HG02588 (cell line): ENCODE measurements at regions not wholly inside any gene's neighbourhood (a gene's known extent, or its start where the extent isn't known, plus 50 kb on each side); places are given as distances from the start of the nearest gene placed in this dataset.
"Not testable (repeated sequence)": the region's sequence is repeated elsewhere in the genome, so short reads cannot be mapped to it uniquely, and the experiment has no call there.

Experiments
- ATAC-seq: cut with Tn5 transposase; IDR thresholded peaks from one replicate; pipeline ENCODE4 v1.9.1; 2021; ENCODE audit warnings: mild to moderate bottlenecking, moderate library complexity; ENCODE audit not compliant: unreplicated experiment

DNA sequence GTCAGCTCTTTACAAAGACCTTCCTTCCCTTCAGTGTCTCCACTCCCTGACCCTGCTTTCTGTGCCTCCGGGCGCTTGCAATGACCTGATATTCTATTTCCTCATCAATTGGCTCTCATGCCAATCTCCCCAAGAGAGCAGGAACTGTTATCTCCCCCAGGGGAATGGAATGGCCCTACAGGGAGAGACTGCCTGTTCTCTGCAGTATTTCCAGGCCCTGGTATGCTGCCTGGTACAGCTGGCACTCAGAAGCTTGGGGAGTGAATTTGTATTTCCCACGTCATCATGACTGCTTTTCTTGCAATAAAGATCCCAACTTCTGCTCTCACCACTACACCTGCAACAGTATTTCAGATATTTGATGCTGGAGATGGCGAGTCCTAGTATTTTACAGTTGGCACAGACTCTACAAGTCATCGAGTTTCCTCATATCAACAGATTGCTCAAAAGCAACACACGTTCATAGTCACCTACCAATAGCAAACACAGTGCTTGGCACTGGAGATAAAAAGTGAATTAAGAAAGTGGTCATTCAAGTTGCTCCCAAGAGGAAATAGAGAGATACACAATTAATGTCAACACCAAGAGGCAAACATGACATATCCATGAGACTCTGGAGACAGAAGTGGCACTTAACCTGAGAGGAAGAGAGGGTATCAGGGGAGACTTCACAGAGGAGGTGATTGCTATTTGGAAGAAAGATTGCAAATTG is 90.5 kb upstream of the EGFL6 start:
- no peak for ATAC-seq

DNA sequence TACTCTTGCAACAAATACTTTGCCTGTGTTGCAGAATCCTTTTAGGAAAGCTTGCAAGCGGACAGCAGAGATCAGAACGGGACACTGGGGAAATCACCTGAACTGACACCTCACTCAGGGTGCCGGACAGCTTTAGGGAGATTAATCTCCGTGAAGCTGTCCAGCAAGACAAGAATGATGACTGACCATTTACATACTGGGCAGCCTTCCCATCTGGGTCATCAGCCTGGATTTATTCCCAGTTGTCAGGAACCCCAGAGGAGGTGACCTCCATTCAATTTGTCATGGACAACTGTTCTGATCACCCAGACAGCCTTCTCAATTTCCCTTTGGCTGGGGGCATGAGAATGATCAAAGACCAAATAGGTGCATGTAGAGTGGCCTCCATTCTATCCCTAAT is 93.0 kb upstream of the EGFL6 start:
- ATAC-seq, result no peak

DNA sequence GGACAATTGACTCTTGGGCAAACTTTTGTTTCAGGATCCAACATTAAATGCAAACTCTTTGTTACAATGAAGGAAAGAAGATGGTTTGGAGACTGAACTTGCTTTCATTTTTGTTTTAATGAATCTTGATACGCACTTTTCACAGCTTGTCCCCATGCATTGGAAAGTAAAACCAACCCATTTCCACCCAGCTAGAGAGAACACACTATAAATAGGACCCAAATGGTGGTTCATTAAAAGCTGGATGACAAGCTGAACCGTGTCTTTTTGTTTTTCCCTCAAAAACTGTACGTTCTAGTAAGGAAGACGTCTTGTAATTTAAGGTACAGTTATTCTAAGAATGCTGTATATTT is 95.3 kb upstream of the EGFL6 start:
- peak; percentile 38 for ATAC-seq

GRCh38 chrX:13473442-13474163 is 95.8 kb upstream of the EGFL6 start:
- ATAC-seq, result peak; percentile 84

- ATAC-seq, result no peak
Observed at GRCh38 chrX:13472975-13473374, 96.4 kb upstream of the EGFL6 start.

DNA sequence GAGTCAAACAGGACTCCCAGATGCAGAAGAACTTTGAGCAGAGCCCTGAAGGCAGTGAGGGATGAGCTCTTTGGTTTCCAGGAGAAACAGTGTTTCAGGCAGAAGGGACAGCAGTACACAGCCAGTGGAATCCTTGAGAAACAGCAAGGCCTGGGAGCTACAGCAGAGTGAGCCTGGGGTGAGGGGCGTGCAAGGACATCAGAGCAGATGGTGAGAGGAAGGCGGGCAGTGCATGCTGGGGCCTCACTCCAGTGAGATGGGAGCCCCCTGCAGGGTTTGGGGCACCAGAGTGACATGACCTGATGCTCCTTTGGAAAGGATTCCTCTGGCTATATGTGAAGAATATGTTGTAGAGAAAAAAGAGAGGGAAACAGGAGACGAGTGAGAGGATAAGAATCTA is 98.1 kb upstream of the EGFL6 start:
- ATAC-seq, result no peak

DNA sequence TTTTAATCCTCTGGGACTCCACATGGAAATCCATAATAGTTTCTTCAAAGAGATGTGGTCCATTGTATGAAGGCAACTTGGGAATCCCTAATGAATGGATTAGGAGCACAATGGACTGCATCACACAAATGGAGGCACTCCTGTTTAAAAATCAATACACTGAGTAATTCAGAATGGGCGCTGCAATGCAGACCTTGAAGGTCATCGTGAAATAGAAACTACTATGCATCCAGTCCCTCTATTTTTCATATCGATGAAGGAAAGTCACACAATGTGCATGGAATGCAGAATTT is 98.8 kb upstream of the EGFL6 start:
- no peak for ATAC-seq

- ATAC-seq, result no peak
Observed at GRCh38 chrX:13469963-13470684, 99.3 kb upstream of the EGFL6 start.

GRCh38 chrX:13468096-13468495 is 101.3 kb upstream of the EGFL6 start:
- no peak for ATAC-seq

DNA sequence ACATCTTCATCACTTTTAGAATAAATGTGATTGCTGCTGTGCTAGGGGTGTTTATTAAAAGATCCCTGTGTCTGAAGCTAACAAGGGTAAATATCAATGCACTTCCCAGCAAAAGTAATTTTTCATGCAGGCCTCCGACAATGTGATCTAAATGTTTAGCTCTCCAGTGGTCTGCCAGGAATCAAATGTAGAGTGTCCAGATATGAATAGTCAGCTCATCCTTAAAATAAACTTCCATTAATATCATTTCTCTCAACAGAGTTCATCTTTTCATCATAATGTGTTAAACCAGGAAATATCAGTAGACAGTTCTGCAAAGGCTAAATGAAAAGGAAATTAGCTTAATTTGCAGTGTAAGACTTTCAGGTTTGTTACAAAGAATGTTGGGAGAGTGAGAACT is 102.2 kb upstream of the EGFL6 start:
- no peak for ATAC-seq

DNA sequence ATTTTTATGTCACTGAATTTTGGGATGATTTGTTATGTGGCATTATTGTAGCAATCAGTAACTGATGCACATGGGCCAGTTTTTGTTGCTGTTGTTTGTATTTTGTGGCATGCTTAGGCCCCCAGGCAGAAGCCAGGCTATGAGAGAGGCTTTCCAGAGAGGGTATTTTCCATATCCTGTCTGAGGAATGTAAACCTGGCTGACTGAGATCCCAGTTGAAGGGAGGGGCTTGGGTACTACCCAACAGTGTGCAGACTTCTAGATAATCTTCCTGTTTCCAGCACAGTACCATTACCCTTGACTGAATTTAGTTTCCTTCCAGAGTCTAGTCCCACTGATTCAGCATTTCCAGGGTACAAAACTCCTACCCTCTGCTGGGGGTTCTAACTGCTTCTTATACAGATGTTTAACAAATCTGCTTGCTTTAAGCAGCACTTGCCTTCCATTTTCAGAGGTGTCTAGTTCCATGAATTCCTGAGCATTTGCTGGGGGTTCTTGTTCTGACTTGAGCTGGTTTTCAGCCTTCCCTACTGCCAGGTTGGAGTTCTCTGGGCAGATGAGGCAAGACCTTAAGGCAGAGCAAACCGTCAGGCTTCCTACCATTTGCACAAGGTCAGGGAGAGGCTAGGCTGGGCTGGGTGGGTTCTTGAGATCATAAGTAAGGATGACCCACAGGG is 104.7 kb upstream of the EGFL6 start:
- no peak for ATAC-seq

DNA sequence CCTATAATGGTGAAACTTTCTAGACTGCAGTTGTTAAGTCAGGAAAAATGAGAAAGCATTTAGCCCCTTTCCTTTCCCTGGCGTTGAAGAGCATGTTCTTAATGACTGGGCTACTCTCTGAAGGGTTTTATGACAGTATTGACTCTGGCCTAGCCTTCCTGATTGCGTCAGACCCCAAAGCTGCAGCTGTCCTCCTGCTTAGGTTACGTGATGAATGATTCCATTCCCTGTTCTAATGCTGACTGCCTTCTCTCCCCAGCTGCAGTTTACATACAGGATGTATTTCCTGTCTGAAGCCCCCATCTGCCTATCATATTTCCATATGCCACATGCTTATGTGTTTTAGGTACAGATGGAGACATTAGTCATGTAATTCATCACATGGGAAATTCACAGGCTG is 105.8 kb upstream of the EGFL6 start:
- no peak for ATAC-seq

DNA sequence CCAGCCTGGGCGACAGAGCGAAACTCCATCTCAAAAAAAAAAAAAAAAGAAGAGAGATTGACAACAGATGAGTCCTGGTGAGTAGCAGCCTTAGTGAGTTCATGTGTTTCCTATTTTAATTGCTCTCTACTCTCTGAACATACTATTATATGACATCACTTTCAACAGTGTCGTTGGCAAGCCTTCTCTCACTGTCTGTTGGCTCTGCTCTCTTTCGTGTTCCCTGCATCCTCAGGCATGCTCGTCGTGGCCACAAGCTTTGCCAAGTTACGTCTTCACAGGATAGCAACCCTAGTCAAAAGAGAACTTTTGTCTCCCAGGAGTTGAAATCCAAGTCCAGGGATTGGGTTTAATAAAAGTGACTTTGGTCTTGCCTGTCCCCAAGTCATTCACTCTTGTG is 117.1 kb upstream of the EGFL6 start:
- ATAC-seq, result no peak

DNA sequence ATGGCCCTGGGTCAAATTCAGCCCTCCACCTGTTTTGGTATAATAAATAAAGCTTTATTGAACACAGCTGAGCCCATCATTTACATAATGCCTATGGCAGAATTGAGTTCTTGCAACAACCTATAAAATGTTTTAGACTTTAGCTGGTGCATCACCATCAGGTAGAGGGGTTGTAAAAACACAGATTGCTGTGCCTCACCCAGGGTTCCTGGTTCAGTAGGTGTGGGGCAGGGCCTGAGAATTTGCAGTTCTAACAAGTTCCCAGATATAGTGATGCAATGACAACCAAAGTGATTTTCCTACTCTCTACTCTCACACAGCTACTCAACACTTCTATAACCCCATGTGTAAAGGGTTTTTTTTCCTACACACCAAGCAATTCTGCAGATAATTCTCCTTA is 120.0 kb upstream of the EGFL6 start:
- ATAC-seq, result no peak

DNA sequence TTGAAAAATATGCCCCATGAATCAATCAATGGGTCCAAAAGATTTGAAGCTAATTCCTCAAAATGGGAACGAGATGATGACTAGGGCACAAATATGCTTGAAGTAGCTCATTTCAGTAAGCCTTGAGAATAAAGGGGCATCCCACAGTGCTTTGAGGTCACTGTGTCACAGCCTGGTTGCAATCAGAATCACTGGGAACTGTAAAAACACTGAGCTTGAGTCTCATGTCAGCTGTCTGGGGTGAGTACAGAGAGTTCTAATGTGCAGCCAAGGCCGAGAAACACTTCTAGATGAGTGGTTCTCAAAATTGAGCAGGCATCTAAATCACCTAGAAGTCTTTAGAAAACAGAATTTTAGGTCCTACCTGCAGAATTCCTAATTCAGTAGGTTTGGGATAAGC is 120.5 kb upstream of the EGFL6 start:
- ATAC-seq, result no peak

DNA sequence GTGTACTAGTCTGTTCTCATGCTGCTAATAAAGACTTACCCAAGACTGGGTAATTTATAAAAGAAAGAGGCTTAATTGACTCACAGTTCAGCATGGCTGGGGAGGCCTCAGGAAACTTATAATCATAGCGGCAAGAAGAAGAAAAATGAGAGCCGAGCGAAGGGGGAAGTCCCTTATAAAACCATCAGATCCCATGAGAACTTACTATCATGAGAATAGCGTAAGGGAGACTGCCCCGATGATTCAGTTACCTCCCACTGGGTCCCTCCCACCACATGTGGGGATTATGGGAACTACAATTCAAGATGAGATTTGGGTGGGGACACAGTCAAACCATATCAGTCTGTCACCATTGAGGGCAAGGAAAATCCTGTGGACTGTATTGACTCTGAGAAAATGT is 121.8 kb upstream of the ATXN3L start:
- ATAC-seq, result not testable (repeated sequence)

DNA sequence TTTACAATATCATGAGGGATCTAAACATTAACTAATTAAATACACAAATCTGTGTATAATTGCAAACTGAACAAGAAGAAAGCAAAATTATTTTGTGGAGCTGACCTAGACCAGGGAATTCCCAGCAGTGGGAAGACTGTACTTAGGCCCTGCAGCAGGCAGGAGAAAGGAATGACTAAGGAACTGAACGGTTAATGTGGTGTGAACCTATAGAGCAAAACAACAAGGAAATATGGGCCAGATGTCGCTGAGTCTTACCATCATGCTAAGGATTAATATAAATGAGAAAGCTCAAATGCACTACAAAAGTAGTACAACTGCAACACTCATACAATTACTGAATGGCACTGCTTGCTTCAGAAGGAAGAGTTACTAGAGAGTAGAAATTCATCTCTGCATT is 120.3 kb upstream of the ATXN3L start:
- ATAC-seq, result no peak

- ATAC-seq, result no peak
Observed at GRCh38 chrX:13433298-13433605, 113.4 kb upstream of the ATXN3L start.

- ATAC-seq, result no peak
Observed at GRCh38 chrX:13432414-13433297, 112.8 kb upstream of the ATXN3L start.

GRCh38 chrX:13430136-13430827 is 110.4 kb upstream of the ATXN3L start:
- no peak for ATAC-seq
